Kasumi-1 (cell line): ENCODE measurements at regions not wholly inside any gene's neighbourhood (a gene's known extent, or its start where the extent isn't known, plus 50 kb on each side); places are given as distances from the start of the nearest gene placed in this dataset.
A peak's percentile ranks its signal among the peaks of the same experiment; 100 is the strongest.

Source experiments
- DNase-seq, 2 experiments: peaks; one replicate each; lab custom pipeline; 2025; lab: John Stamatoyannopoulos, UW

DNA sequence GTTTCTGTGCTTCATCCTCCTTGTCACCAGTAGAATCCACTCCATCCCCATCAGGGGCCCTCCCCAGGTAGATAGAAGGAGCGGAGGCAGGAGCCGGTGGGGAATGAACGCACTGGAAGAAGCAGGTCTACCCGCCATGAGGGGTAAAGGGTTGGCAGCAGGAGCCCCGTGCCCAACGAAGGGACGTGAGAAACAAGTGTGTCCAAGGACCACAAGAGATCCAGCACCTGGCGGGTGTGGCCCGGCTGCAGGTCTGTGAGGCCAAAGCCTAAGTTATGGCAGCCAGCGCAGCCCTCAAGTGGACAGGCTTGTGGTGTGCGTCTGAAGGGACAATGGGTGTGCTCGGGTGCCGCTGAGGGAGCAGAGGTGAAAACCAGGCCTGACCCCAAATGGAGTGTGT, 94.3 kb downstream of the IRX2 start:
- no peak for DNase-seq

GRCh38 chr5:2656206-2656605, 95.3 kb downstream of the IRX2 start:
- DNase-seq: no peak

GRCh38 chr5:2653991-2654390, 97.5 kb downstream of the IRX2 start:
- DNase-seq: no peak

GRCh38 chr5:2651116-2651515, 100.4 kb downstream of the IRX2 start:
- DNase-seq: no peak

DNA sequence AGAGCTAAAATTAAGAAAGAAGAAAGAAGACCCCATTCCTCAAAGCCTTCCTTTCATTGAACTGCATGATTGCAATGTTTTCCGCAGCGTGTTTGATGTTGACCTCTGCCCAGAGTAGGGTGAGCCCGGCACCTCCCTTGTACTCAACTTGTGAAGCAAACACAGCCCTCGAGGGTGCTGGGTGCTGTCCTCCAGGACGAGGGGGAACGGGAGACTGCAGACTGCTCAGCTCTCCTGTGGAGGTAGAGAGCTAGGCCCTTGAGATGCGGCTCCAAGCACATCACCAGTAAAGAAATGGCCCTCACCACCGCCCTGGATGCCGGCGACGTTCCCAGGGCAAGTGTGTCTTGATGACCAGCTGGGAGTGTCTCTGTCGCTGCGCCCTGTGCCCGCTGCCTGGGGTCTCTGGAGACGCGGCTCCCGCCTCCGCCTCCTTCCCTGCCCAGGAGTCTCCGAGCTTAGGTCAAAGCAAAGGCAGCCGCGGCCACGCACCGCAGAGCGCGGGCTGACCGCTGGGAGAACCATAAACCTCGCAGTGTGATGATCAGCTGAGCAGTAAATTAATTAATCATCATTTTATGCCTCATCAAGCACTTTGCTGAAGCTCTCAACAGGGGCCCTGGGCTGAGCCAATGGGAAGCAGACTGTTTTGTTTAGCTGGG, 108.7 kb downstream of the IRX2 start:
- no peak for DNase-seq

- no peak for DNase-seq
Observed at GRCh38 chr5:2640717-2641116, 110.8 kb downstream of the IRX2 start.

DNA sequence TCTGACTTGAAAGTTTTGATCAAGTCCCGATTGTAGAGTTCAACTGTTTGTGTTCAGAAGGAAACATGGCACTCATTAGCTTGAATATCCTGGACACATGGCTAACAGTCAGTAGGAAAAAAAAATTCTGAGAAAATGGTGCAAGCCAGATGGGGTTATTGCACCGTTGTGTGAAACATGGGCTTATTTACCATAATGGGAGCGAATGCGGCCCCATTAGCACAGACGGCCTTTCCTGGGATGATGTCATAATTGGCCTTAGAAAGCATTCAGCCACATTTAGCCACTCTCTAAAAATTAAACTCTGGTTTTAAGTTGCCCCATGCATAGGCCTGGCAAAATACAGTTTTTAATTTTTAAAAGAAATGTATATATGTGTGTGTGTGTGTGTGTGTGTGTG, 112.1 kb downstream of the IRX2 start:
- no peak for DNase-seq

DNA sequence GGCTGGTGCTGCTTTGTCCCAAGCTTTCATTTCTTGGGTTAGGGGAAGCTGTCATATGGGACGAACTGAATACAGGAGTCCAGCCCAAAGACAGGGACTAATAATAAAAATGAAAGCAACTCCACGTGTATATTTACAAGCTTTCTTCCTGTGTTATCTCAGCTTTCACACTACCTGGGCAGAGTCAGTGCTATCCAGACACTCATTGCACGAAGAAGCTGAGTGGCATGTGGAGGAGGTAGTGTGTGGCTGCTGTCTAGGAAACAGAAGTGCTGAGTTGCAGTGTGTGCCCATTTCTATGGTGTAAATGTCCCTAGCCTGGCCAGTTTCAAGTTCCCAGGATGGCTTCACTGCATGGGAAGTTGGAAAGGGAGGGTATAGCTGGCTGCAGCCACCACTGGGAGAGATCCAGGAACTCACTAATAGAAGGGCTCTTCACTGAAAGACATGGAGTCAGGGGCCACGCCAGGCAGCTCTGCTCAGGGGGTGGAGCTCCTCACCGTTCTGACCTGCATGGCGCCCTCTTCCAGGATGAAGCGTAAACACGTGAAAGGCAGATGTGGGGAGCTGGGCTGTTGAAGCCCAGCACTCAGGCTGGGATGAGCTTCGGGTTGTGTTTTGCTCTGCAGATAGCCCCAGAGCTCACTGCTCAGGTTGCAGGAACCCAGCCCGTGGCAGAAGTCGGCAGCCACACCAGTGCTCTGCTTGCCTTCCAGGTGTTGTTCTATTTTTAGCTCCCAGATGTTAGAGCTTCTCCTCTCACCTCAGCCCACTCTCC, 116.9 kb downstream of the IRX2 start:
- no peak for DNase-seq

DNA sequence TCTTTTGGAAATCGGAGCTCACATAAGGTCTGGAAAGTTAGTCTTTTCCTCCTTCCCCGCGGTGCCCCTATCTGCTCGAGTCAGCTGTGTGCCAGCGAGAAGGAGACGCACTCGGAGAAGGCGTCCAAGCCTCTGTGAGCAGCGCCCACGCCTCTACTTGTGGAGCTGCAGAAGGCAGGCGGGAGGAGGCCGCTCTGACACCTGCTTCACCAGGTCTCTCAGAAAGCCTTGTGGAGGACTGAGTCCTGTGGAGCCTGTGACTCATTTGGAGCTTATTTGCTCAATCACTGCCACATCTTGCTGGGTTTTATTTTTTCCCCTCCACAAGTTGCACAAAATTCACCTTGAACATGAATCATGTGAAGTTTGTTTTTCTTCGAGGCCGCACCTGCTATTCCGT, 117.5 kb downstream of the IRX2 start:
- DNase-seq: no peak

DNA sequence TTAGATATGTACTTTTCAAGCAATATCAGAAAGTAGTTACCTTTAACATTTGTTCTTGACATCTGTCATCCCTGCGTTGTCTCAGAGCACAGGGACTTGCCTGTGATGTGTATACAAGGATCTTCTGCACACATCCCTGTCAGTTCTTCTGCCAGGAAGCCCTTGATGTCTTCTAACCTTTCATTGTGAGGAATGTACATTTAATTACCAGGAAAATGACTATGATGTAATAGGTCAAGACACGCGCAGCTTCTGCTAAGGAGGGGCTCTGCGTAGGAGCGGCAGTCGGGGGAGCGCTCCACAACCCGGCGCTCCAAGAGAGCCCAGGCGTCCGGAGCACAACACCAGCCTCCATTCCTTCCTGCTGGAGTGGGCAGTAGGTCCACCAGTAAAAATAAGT, 119.7 kb downstream of the IRX2 start:
- DNase-seq: no peak

- no peak for DNase-seq
Observed at GRCh38 chr5:2629045-2629444, 122.4 kb downstream of the IRX2 start.

- DNase-seq: no peak
Observed at GRCh38 chr5:2627867-2628266, 123.6 kb downstream of the IRX2 start.

- no peak for DNase-seq
Observed at GRCh38 chr5:2626572-2626971, 124.9 kb downstream of the IRX2 start.

DNA sequence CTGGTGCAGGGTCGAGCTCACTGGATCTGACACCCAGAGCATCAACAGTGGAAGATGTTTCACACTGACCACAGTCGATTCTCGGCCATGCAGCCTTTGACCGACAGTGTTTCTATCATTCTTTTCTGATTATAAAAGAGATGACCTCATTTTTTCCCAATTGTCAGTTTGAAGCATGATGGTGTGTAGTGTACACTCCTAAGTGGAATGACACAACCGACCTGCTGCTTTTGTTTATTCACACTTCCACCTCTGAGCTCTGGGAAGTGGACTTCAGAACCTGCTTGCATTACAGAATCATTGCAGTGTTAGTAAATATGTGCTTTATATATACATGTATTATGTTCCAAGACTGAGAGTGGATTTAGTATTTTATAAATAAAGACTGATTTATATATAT, 128.6 kb downstream of the IRX2 start:
- DNase-seq: no peak

- no peak for DNase-seq
Observed at GRCh38 chr5:2621631-2622030, 129.8 kb downstream of the IRX2 start.

GRCh38 chr5:2619216-2619615, 132.3 kb downstream of the IRX2 start:
- DNase-seq: no peak

GRCh38 chr5:2617461-2617860, 134.0 kb downstream of the IRX2 start:
- DNase-seq: no peak

- no peak for DNase-seq
Observed at GRCh38 chr5:2615917-2616316, 135.6 kb downstream of the IRX2 start.

DNA sequence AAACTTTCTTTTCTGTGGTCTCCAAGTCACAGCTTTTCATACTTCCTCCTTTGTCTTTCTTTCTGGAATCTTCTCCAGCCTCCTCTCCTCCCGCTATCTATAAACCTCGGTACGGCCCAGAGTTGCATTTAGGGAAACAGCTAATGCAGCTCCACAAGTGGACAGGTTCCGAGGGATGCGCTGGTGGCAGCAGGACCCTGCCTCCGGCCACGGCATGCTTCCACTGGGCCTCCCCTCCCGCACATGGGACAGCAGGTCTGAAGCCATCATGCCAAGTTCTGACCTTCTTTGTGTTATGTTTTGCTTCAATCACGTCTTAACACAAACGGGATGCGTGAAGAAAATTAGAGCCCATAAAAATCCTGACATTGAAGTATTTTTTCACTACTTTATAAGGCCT, 136.9 kb downstream of the IRX2 start:
- no peak for DNase-seq

DNA sequence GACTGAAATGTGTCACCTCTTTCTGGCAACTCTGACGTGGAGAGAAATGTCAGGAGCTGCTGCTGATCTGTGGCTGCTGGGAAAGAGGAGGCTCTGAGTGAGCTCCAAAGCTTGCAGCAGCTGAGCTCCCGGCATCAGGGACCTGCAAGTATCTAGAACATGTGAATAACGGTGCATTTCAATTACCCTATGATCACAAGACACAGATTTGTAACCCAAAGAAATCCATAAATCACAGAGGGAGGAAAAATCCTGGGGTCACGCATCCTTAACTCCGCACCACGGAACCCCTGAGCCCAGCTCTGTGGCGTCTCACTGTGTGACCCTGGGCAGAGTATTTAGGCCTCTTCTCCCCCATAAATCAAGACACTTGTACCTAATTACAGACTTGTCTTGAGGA, 139.8 kb downstream of the IRX2 start:
- DNase-seq: no peak

GRCh38 chr5:2610986-2611385, 140.5 kb downstream of the IRX2 start:
- no peak for DNase-seq

DNA sequence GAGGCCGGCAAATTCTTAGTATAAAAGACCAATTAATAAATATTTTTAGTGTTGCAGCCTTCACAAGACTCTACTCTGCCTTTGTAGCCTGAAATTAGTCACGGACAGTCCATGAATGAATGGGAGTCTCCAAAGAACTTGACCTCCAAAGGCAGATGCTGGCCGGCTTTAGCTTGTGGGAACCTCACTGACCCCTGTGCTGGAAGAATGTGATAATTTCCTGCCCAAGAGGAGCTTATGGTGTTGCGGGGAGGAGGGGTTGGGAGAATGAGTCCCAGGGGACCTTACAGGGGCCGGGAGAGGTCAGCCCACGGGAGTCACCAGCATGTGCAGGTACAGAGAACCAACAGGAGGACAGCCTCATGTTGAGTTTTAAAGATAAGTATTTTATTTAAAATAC, 143.1 kb downstream of the IRX2 start:
- DNase-seq: no peak

GRCh38 chr5:2607598-2607997, 143.9 kb downstream of the IRX2 start:
- peak in 1 of 2 experiments; percentile 1 for DNase-seq

DNA sequence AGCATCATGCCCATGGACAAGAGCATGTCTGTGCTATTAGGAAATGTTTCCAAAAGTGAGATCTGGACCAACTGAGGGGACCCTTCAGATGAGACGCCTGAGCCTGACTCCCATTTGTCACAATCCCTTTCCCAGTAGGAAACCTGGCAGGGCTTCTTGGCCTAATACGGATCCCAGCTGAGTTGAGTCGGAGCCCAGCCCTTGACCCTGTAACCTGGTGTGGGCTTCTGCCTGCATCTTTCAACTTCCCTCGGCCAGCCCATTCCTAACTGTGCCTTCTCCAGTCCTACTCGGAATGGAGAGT, 148.3 kb downstream of the IRX2 start:
- no peak for DNase-seq
